ENCODE measurements at regions not wholly inside any gene's neighbourhood (a gene's known extent, or its start where the extent isn't known, plus 50 kb on each side); places are given as distances from the start of the nearest gene placed in this dataset.

GRCh38 chr3:30945291-30945690, 50.8 kb upstream of the GADL1 start:
- no peak for DNase-seq (ENCODE audit: extremely low read depth in 1 of 2, low read depth in 1 of 2)

GRCh38 chr3:30948426-30948825, 54.0 kb upstream of the GADL1 start:
- DNase-seq (ENCODE audit: extremely low read depth in 1 of 2, low read depth in 1 of 2): no peak

GRCh38 chr3:30951826-30952225, 57.4 kb upstream of the GADL1 start:
- DNase-seq (ENCODE audit: extremely low read depth in 1 of 2, low read depth in 1 of 2): no peak

GRCh38 chr3:30952786-30953185, 58.3 kb upstream of the GADL1 start:
- DNase-seq (ENCODE audit: extremely low read depth in 1 of 2, low read depth in 1 of 2): no peak

- DNase-seq (ENCODE audit: extremely low read depth in 1 of 2, low read depth in 1 of 2): no peak
Measured at GRCh38 chr3:30954426-30954825, 60.0 kb upstream of the GADL1 start.

GRCh38 chr3:30962084-30962483, 67.6 kb upstream of the GADL1 start:
- no peak for DNase-seq (ENCODE audit: extremely low read depth in 1 of 2, low read depth in 1 of 2)

GRCh38 chr3:30962493-30962892, 68.0 kb upstream of the GADL1 start:
- DNase-seq (ENCODE audit: extremely low read depth in 1 of 2, low read depth in 1 of 2): no peak

GRCh38 chr3:30963223-30963722, 68.8 kb upstream of the GADL1 start:
- DNase-seq (ENCODE audit: extremely low read depth in 1 of 2, low read depth in 1 of 2): no peak

- DNase-seq (ENCODE audit: extremely low read depth in 1 of 2, low read depth in 1 of 2): no peak
Measured at GRCh38 chr3:30964612-30965011, 70.2 kb upstream of the GADL1 start.

- no peak for DNase-seq (ENCODE audit: extremely low read depth in 1 of 2, low read depth in 1 of 2)
Measured at GRCh38 chr3:30966896-30967295, 72.4 kb upstream of the GADL1 start.

- DNase-seq (ENCODE audit: extremely low read depth in 1 of 2, low read depth in 1 of 2): no peak
Measured at GRCh38 chr3:30970183-30970582, 75.7 kb upstream of the GADL1 start.

GRCh38 chr3:30972449-30972848, 78.0 kb upstream of the GADL1 start:
- DNase-seq (ENCODE audit: extremely low read depth in 1 of 2, low read depth in 1 of 2): no peak

- DNase-seq (ENCODE audit: extremely low read depth in 1 of 2, low read depth in 1 of 2): no peak
Measured at GRCh38 chr3:30974071-30974470, 79.6 kb upstream of the GADL1 start.

GRCh38 chr3:30977592-30977991, 83.1 kb upstream of the GADL1 start:
- DNase-seq (ENCODE audit: extremely low read depth in 1 of 2, low read depth in 1 of 2): no peak

- no peak for DNase-seq (ENCODE audit: extremely low read depth in 1 of 2, low read depth in 1 of 2)
Measured at GRCh38 chr3:30980993-30981392, 86.5 kb upstream of the GADL1 start.

- no peak for DNase-seq (ENCODE audit: extremely low read depth in 1 of 2, low read depth in 1 of 2)
Measured at GRCh38 chr3:30982416-30983075, 88.1 kb upstream of the GADL1 start.

GRCh38 chr3:30984855-30985749, 90.6 kb upstream of the GADL1 start:
- no peak for DNase-seq (ENCODE audit: extremely low read depth in 1 of 2, low read depth in 1 of 2)

GRCh38 chr3:30986551-30986950, 92.1 kb upstream of the GADL1 start:
- no peak for DNase-seq (ENCODE audit: extremely low read depth in 1 of 2, low read depth in 1 of 2)

- no peak for DNase-seq (ENCODE audit: extremely low read depth in 1 of 2, low read depth in 1 of 2)
Measured at GRCh38 chr3:30988769-30989168, 94.3 kb upstream of the GADL1 start.

- no peak for DNase-seq (ENCODE audit: extremely low read depth in 1 of 2, low read depth in 1 of 2)
Measured at GRCh38 chr3:30989276-30990030, 95.0 kb upstream of the GADL1 start.

GRCh38 chr3:30996467-30996866, 102.0 kb upstream of the GADL1 start:
- no peak for DNase-seq (ENCODE audit: extremely low read depth in 1 of 2, low read depth in 1 of 2)
